Endothelial cell (in vitro differentiated cells): ENCODE measurements at regions not wholly inside any gene's neighbourhood (a gene's known extent, or its start where the extent isn't known, plus 50 kb on each side); places are given as distances from the start of the nearest gene placed in this dataset.

Experiments used
- DNase-seq: peaks from one replicate; pipeline ENCODE4 v3.0.0; 2021; ENCODE audit warnings: low spot score
- H3K27ac Mint-ChIP-seq: one replicate; pipeline ENCODE4 v1.8.0; 2021; ENCODE audit warnings: mixed read lengths, inconsistent platforms; ENCODE audit not compliant: unreplicated experiment
- H3K27me3 Mint-ChIP-seq: one replicate; pipeline ENCODE4 v1.8.0; 2021; ENCODE audit warnings: mild to moderate bottlenecking, moderate library complexity, mixed read lengths, inconsistent platforms; ENCODE audit not compliant: unreplicated experiment
- H3K36me3 Mint-ChIP-seq: one replicate; pipeline ENCODE4 v1.8.0; 2021; ENCODE audit warnings: mild to moderate bottlenecking, low read depth, mixed read lengths, inconsistent platforms; ENCODE audit not compliant: unreplicated experiment
- H3K4me1 Mint-ChIP-seq: one replicate; pipeline ENCODE4 v1.8.0; 2021; ENCODE audit warnings: mild to moderate bottlenecking, mixed read lengths, inconsistent platforms; ENCODE audit not compliant: unreplicated experiment
- H3K4me3 Mint-ChIP-seq: one replicate; pipeline ENCODE4 v1.8.0; 2021; ENCODE audit warnings: mild to moderate bottlenecking, mixed read lengths, inconsistent platforms; ENCODE audit not compliant: unreplicated experiment
- H3K9me3 Mint-ChIP-seq: one replicate; pipeline ENCODE4 v1.8.0; 2021; ENCODE audit warnings: mixed read lengths, inconsistent platforms; ENCODE audit not compliant: unreplicated experiment
- CTCF ChIP-seq: fragments of 200-600 bp; sonication (generic); IDR thresholded peaks from one replicate; pipeline ENCODE4 v1.5.0; 2021; ENCODE audit warnings: antibody characterized with exemption; ENCODE audit not compliant: unreplicated experiment

GRCh38 chr13:107124129-107124718, 556.3 kb upstream of the ARGLU1 start:
- Mint-ChIP-seq H3K27ac (no peak overlapping the region), H3K4me1 (peaks cover 16% of the 10 kb centered on the region), H3K27me3 (peaks cover 1% of the 10 kb centered on the region), H3K4me3 (no peak overlapping the region), H3K36me3 (peaks cover 10% of the 10 kb centered on the region), H3K9me3 (peaks cover 4% of the 10 kb centered on the region)
- TF ChIP-seq CTCF: peak; percentile 75
- DNase-seq: no peak

GRCh38 chr13:107121793-107122192, 553.9 kb upstream of the ARGLU1 start:
- Mint-ChIP-seq H3K27ac (no peak overlapping the region), H3K9me3 (no peaks in the 10 kb centered on the region), H3K4me3 (no peak overlapping the region), H3K36me3 (no peaks in the 10 kb centered on the region), H3K4me1 (peaks cover 16% of the 10 kb centered on the region), H3K27me3 (peaks cover 1% of the 10 kb centered on the region)
- DNase-seq: no peak
- TF ChIP-seq CTCF: no peak

DNA sequence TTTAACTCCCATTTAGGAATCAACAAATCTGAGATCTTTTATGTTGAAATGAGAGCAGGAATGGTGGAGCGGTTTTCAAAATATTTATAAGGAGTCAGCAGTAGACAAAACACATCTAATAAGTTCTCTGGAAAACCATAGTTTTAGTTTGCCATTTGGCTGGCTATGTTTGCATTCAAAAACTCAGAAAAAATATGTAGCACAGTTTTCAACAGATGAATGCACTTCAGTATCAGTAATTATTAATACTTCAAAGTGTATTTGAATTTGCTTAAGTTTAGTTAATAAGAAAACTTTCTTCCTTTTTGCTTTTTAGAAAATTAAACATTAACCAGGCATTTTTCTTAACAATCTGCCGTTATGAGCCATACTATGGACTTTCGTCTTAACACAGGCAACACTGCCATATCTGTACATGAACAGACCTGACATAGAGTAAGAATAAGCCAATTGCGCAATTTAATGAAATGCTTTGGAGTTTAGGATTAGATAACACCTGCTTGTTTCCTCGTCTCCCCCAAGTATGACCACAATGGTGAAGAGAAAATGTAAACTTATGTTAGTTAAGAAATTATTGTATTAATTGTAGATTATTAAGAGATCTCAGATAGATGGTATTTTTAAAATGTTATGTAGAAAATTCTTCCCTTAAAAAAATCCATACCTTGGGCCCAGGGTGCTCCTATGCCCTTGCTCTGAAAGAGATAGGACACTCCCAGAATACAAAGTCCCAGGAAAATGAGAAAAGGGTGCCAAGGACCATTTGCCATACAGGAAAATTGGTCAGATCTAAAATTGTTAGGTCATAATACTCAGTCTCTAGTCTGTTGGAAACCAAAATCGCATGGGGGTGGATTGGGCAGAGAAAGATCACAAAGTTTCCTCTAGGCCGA, 552.3 kb upstream of the ARGLU1 start:
- DNase-seq: no peak
- Mint-ChIP-seq H3K36me3 (no peaks in the 10 kb centered on the region), H3K27ac (no peak overlapping the region), H3K4me3 (no peak overlapping the region), H3K9me3 (no peaks in the 10 kb centered on the region), H3K27me3 (no peaks in the 10 kb centered on the region), H3K4me1 (peaks cover 11% of the 10 kb centered on the region)
- TF ChIP-seq CTCF: no peak

GRCh38 chr13:107118506-107118905, 550.6 kb upstream of the ARGLU1 start:
- no peak overlapping the region for H3K27ac Mint-ChIP-seq
- H3K4me3 Mint-ChIP-seq: no peak overlapping the region
- no peak for TF ChIP-seq CTCF
- H3K27me3 Mint-ChIP-seq: no peaks in the 10 kb centered on the region
- no peak for DNase-seq
- H3K4me1 Mint-ChIP-seq: peaks cover 10% of the 10 kb centered on the region
- no peaks in the 10 kb centered on the region for H3K9me3 Mint-ChIP-seq
- no peaks in the 10 kb centered on the region for H3K36me3 Mint-ChIP-seq

DNA sequence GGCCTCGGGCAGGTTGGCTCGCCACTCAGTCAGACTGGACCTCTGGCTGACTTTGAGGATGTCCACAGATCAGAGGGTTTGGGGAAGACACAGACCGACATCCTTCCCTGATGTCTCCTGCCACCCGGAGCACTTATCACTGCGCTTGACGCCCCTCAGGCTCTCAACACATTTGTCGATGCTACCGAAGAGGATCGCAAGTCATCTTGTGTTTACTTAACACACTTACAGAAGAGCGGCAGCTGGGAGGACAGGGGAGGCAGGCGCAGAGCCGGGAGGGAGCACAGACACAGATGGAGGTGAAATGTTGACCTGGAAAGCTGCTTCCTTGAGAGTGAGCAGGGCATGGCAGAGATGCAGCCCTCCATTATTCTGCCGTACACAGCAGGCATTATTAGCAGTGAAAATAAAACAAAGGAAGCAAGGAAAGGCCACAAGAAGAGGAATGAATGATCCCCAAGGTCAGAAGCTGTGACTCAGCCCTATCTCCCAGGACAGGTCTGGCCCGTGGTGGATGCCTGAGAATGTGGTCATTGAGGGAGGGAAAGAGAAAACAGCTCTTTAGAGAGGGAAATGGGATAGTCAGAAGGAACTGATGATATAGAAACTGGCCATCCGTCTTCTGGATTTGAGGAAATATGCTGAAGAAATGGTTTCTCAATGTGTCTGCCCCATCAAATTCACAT, 549.5 kb upstream of the ARGLU1 start:
- Mint-ChIP-seq H3K4me1 (peaks cover 4% of the 10 kb centered on the region), H3K27ac (no peak overlapping the region), H3K27me3 (no peaks in the 10 kb centered on the region), H3K36me3 (no peaks in the 10 kb centered on the region), H3K9me3 (no peaks in the 10 kb centered on the region), H3K4me3 (no peak overlapping the region)
- no peak for TF ChIP-seq CTCF
- no peak for DNase-seq
